ENCODE measurements at regions not wholly inside any gene's neighbourhood (a gene's known extent, or its start where the extent isn't known, plus 50 kb on each side); places are given as distances from the start of the nearest gene placed in this dataset.

DNA sequence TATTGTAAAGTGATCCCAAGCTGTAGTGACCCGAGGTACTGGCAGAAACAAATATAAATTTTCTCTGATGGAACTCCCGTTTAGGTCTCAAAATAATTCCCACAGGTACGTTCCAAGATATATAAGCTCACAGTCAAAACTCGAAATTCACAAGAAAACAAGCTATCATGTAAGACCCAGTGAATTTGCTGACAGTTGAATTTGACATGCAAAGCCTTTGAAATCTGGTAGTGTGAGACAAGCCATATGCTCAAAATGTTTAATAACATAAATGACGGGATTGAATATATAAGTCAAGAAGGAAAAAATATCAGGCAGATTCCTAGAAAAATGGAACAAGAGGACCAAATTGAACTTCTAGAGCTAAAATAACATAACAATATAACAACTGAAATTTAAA, 252.8 kb downstream of the TMA16 start:
- TF ChIP-seq POLR2A (IDR thresholded peaks at IDR 0.05) (no peak), CTCF (IDR thresholded peaks at IDR 0.05) (no peak)
